MCF 10A (cell line): ENCODE measurements at regions not wholly inside any gene's neighbourhood (a gene's known extent, or its start where the extent isn't known, plus 50 kb on each side); places are given as distances from the start of the nearest gene placed in this dataset.

Experiments
- BruUV-seq: library from RNA; stranded (reverse); fragments of 400-500 nt; replicated peaks from 2 replicates; lab custom pipeline; 2021; lab: Mats Ljungman, UMichigan
- CTCF ChIA-PET: fragments of 300-600 bp; sonication (Branson Sonifier 250); formaldehyde crosslinking; extraction: SDS; loops from one replicate; lab custom pipeline; 2021; ENCODE audit warnings: antibody characterized with exemption, inconsistent platforms; lab: Yijun Ruan, JAX
- POLR2A ChIA-PET: fragments of 300-600, 350-650 bp; sonication (Branson Sonifier 250); formaldehyde crosslinking; extraction: SDS; loops from one replicate; lab custom pipeline; 2020; ENCODE audit warnings: antibody characterized with exemption, inconsistent platforms; lab: Yijun Ruan, JAX
- DNase-seq: peaks from one replicate; pipeline ENCODE4 v3.0.0-alpha.2; 2018; ENCODE audit not compliant: unreplicated experiment
- H3K27ac Mint-ChIP-seq: one replicate; pipeline ENCODE4 v1.8.0; 2022; ENCODE audit warnings: mild to moderate bottlenecking, low read depth, mixed read lengths; ENCODE audit not compliant: unreplicated experiment
- H3K27me3 Mint-ChIP-seq: one replicate; pipeline ENCODE4 v1.8.0; 2022; ENCODE audit warnings: mixed read lengths; ENCODE audit not compliant: insufficient read depth, unreplicated experiment
- H3K36me3 Mint-ChIP-seq: one replicate; pipeline ENCODE4 v1.8.0; 2022; ENCODE audit warnings: mild to moderate bottlenecking, moderate library complexity, mixed read lengths; ENCODE audit not compliant: insufficient read depth, unreplicated experiment
- H3K4me1 Mint-ChIP-seq: one replicate; pipeline ENCODE4 v1.8.0; 2022; ENCODE audit warnings: mixed read lengths; ENCODE audit not compliant: insufficient read depth, unreplicated experiment
- H3K4me3 Mint-ChIP-seq: one replicate; pipeline ENCODE4 v1.8.0; 2022; ENCODE audit warnings: mild to moderate bottlenecking, moderate library complexity, mixed read lengths; ENCODE audit not compliant: unreplicated experiment
- H3K9me3 Mint-ChIP-seq: one replicate; pipeline ENCODE4 v1.8.0; 2022; ENCODE audit warnings: mixed read lengths; ENCODE audit not compliant: unreplicated experiment
- intact Hi-C: fragments of 100-400 bp; cut with micrococcal nuclease; formaldehyde crosslinking; loops from 2 replicates; pipeline ENCODE4 v1.14.1; 2022
- TF ChIP-seq, protein P1 (sequence below): fragments of 200-600 bp; IDR thresholded peaks from one replicate; pipeline ENCODE4 v1.8.0; 2022; ENCODE audit warnings: antibody characterized with exemption, mild to moderate bottlenecking; ENCODE audit not compliant: unreplicated experiment

DNA sequence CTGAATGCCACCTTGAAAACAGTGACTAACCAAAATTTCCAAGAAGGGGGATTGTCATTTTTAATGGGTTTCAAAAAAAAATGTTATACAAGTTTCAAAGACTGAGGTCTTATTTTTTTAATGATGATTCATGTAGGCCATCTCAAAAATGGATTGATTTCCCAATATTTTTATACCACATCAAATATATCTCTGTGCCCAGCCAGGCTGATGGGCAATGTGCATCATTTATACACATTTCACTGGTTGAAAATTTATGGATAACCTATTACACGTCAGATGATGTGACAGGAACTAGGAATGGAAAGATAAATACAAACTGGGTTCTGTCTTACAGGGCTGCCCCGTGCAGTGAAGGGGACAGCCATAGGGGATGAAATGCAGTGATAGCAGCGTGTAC, 112.7 kb upstream of the TMPO start:
- no peak overlapping the region for H3K4me3 Mint-ChIP-seq
- intact Hi-C loops = no loop called here
- no TSS peak for BruUV-seq
- H3K27ac Mint-ChIP-seq = no peak overlapping the region
- H3K36me3 Mint-ChIP-seq = no peaks in the 10 kb centered on the region
- H3K27me3 Mint-ChIP-seq = no peaks in the 10 kb centered on the region
- CTCF ChIA-PET = interaction anchor here (0.6 to 0.7 kb wide), 3 partner anchors 227 to 1153 kb away, joined by 3 read pairs; no protein-coding TSS in a partner anchor
- TF ChIP-seq, protein P1, sequence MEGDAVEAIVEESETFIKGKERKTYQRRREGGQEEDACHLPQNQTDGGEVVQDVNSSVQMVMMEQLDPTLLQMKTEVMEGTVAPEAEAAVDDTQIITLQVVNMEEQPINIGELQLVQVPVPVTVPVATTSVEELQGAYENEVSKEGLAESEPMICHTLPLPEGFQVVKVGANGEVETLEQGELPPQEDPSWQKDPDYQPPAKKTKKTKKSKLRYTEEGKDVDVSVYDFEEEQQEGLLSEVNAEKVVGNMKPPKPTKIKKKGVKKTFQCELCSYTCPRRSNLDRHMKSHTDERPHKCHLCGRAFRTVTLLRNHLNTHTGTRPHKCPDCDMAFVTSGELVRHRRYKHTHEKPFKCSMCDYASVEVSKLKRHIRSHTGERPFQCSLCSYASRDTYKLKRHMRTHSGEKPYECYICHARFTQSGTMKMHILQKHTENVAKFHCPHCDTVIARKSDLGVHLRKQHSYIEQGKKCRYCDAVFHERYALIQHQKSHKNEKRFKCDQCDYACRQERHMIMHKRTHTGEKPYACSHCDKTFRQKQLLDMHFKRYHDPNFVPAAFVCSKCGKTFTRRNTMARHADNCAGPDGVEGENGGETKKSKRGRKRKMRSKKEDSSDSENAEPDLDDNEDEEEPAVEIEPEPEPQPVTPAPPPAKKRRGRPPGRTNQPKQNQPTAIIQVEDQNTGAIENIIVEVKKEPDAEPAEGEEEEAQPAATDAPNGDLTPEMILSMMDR = no peak
- H3K4me1 Mint-ChIP-seq = peaks cover 14% of the 10 kb centered on the region
- POLR2A ChIA-PET = interaction anchor here (0.6 kb wide), 1 partner anchor 1823 kb away, joined by 3 read pairs; no protein-coding TSS in a partner anchor
- DNase-seq = no peak
- no peaks in the 10 kb centered on the region for H3K9me3 Mint-ChIP-seq

DNA sequence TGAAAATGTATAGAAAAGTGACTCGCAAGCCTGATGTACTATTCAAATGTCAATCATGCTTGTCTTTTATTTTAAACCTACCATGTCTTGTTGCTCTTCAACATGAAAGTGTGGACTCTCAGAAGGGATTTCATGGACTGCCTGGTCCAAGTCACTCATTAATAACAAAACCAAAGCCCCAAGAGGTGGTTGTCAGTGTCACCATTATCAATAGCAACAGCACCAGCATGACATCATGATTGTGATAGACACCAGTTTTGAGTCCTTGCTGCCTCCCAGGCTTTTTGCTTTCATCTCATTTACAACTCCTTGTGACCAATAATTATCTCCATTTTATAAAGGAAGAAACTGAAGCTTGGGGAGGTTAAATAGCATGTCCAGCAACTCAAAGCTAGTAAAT, 112.0 kb upstream of the TMPO start:
- ChIA-PET CTCF (no interaction called here), POLR2A (no interaction called here)
- Mint-ChIP-seq H3K4me1 (peaks cover 12% of the 10 kb centered on the region), H3K4me3 (no peak overlapping the region), H3K9me3 (no peaks in the 10 kb centered on the region), H3K36me3 (no peaks in the 10 kb centered on the region), H3K27ac (no peak overlapping the region), H3K27me3 (no peaks in the 10 kb centered on the region)
- BruUV-seq = no TSS peak
- no peak for DNase-seq
- intact Hi-C loops = no loop called here
- TF ChIP-seq, protein P1 = no peak

DNA sequence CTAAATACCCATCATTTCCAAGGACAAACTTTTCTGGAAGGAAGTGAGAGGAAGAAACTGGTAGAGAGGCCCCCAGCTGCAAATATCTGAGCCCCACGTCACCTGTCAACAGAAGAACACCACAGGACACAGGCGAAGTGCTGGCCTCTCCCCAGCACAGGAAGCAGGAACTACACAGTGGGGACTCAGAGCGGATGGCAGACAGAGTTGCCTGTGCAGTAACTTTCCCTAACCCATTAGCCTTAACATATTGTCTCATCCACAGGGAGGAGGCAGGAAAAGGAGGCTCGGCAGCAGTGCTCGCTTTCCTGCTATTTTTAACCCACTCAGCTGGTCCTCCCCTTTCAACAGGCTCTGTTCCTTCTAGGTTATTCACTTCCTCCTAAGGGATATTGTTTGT, 111.5 kb upstream of the TMPO start:
- no peaks in the 10 kb centered on the region for H3K36me3 Mint-ChIP-seq
- no peak overlapping the region for H3K27ac Mint-ChIP-seq
- no TSS peak for BruUV-seq
- CTCF ChIA-PET = no interaction called here
- TF ChIP-seq, protein P1 = no peak
- no peaks in the 10 kb centered on the region for H3K27me3 Mint-ChIP-seq
- intact Hi-C loops = no loop called here
- no peak overlapping the region for H3K4me3 Mint-ChIP-seq
- H3K9me3 Mint-ChIP-seq = no peaks in the 10 kb centered on the region
- POLR2A ChIA-PET = no interaction called here
- no peak for DNase-seq
- H3K4me1 Mint-ChIP-seq = peaks cover 12% of the 10 kb centered on the region

DNA sequence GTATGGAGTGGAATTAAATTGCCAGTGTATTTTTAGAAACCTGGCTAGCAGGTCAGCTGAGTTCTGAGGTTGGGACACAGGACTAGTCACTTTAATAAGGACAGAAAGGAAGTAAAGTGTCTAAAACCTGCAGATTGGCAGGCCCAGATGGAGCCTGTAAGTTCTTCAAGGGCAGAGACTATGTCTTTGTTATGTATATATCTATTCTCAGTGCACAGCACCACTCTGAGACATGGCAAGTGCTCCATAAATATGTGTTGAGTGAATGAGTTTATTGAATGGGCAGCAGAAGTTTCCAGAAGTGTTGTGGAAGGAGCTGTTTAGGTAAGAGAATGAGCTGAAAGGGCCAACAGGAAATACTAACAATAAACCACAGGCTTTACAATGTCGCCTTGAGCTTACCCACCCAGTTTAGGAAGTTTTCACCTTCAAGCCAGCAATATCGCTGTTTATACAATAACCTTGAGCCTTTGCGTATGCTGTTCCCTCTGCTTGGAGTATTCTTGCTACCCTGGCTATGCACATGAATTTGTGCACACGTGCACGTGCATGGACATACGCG, 109.5 kb upstream of the TMPO start:
- no peak for DNase-seq
- ChIA-PET POLR2A (no interaction called here), CTCF (interaction anchor here (1.0 to 1.4 kb wide), 3 partner anchors 8 to 122 kb away, joined by 3 to 6 read pairs (median 4); no protein-coding TSS in a partner anchor)
- Mint-ChIP-seq H3K36me3 (no peaks in the 10 kb centered on the region), H3K27me3 (no peaks in the 10 kb centered on the region), H3K4me3 (no peak overlapping the region), H3K9me3 (no peaks in the 10 kb centered on the region), H3K4me1 (peaks cover 6% of the 10 kb centered on the region), H3K27ac (no peak overlapping the region)
- TF ChIP-seq, protein P1 = no peak
- intact Hi-C loops = no loop called here
- no TSS peak for BruUV-seq
